ENCODE measurements at regions not wholly inside any gene's neighbourhood (a gene's known extent, or its start where the extent isn't known, plus 50 kb on each side); places are given as distances from the start of the nearest gene placed in this dataset.

DNA sequence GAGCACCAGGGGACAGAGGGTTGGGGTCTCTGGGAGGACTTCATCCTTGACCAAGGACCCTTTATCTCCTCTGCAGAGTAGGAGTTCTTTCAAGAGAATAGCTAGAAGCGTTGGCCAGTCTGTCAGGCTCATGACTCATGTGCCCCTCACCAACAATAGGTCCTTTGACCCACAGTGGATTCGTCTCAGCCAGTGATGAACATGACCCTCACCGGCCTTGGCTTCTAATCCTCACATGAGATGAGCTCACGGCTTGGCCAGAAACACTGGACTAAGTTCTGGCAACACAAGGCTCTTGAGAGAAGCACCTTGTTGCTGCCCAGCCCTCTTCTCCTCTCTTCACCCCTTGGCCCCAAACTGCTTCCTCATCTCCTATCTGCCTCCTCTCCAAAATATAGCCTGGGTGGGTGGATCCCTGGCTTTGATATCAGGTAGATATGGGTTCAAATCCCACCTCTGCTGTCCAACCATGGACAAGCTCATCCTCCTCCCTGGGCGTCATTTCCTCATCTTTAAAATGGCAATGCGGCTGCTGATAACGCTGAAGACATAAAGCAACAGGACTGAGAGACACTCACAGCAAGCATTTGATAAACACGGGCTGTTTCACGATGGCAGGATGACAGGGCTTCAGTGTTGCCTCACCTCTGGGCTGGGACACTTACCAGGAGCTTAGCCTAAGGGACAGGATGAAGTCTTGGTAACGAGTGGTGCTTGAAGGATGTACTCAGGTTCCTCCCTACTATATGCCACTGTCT is 446.7 kb upstream of the PROK2 start:
- TF ChIP-seq, protein P1, sequence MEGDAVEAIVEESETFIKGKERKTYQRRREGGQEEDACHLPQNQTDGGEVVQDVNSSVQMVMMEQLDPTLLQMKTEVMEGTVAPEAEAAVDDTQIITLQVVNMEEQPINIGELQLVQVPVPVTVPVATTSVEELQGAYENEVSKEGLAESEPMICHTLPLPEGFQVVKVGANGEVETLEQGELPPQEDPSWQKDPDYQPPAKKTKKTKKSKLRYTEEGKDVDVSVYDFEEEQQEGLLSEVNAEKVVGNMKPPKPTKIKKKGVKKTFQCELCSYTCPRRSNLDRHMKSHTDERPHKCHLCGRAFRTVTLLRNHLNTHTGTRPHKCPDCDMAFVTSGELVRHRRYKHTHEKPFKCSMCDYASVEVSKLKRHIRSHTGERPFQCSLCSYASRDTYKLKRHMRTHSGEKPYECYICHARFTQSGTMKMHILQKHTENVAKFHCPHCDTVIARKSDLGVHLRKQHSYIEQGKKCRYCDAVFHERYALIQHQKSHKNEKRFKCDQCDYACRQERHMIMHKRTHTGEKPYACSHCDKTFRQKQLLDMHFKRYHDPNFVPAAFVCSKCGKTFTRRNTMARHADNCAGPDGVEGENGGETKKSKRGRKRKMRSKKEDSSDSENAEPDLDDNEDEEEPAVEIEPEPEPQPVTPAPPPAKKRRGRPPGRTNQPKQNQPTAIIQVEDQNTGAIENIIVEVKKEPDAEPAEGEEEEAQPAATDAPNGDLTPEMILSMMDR (IDR thresholded peaks at IDR 0.05) = no peak
- TF ChIP-seq EZH2phosphoT487 (IDR thresholded peaks at IDR 0.05) = no peak
